ENCODE measurements at regions not wholly inside any gene's neighbourhood (a gene's known extent, or its start where the extent isn't known, plus 50 kb on each side); places are given as distances from the start of the nearest gene placed in this dataset.
"Not testable (repeated sequence)": the region's sequence is repeated elsewhere in the genome, so short reads cannot be mapped to it uniquely, and the experiment has no call there.

- DNase-seq, result no peak
These were observed 318.7 kb upstream of the PPP2R3A start for GRCh38 chr3:135646873-135647272.

DNA sequence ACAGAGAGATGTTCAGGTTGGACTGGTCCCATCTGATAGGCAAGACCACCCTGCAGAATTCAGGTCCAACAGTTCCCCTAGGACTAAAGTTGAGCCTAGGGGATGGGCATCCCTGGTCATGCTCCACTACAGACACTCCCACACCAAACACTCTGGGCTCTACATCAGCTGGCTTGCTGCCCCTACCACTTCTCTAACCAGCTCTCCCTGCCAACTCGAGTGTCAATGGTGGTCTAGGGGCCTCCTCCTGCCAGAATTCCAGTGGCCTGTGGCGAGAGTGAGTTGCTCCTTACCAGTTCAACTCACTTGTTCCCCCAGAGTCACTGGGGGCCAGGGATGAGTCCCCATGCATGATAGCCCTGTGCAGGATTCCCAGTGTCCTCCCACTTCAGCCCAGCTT, 316.2 kb upstream of the PPP2R3A start:
- no peak for DNase-seq

GRCh38 chr3:135650309-135650708, 315.2 kb upstream of the PPP2R3A start:
- no peak for DNase-seq

DNA sequence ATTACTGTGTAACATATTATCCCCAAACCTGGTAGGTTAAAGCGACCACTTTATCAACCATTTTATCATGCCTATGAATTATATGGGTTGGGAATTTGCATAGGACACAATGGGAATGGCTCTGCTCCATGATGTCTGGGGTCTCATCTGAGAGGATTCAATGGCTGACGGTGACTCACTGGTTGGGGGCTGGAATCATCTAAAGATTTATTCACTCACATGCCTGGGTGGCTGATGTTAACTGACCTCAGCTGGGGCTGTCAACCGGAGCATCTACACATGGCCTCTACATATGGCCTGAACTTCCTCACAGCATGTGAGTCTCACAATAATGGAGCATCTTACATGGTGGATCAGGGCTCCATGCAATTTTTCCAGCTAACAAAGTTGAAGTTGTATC, 313.1 kb upstream of the PPP2R3A start:
- DNase-seq, result no peak

- DNase-seq, result no peak
These were observed 310.2 kb upstream of the PPP2R3A start for GRCh38 chr3:135655328-135655727.

DNA sequence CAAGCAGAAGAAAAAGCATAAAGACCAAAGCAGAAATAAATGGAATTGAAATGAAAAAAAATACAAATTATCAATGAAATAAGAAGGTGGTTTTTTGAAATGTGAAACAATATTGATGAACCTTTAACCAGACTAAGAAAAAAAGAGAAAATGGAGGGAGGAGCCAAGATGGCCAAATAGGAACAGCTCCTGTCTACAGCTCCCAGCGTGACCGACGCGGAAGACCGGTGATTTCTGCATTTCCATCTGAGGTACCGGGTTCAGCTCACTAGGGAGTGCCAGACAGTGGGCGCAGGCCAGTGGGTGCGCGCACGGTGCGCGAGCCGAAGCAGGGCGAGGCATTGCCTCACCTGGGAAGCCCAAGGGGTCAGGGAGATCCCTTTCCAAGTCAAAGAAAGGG, 307.1 kb upstream of the PPP2R3A start:
- not testable (repeated sequence) for DNase-seq

DNA sequence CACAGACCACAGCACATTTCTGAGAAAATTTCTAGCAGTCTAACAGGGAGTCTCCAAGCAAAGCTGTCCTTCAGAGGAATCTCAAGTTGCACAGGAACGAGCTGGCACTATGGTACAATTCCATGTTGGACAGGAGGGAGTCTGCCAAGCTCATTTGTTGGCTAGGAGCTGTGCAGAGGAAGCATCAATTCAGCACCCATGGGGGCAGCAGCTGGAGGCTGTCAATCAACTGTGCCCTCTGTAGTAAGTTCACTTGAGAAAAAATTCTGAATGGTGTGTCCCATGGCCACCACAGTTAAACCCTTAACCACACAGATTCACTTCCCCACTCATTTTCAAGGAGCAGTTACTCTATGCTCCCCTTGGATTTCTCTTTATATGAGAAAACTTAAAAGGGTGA, 298.5 kb upstream of the PPP2R3A start:
- no peak for DNase-seq

DNA sequence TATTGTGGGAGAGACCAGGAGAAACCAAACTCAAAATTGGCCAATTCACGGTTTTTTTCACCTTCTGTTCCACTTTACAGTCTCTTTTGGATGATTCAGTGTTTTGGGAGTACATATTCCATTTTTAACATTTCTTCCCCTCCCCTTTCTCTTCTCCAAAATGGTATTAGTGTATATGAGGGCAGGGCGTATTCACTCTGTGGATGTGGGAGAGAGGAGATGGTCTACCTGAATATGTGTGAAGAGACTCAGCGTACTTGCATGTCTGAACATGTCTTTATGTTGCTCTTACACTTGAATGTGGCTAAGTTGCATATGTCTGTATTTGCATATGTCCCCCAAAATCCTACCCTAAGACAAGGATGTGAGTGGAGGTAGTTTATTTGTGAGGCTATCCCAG, 291.0 kb upstream of the PPP2R3A start:
- no peak for DNase-seq

GRCh38 chr3:135678386-135678785, 287.1 kb upstream of the PPP2R3A start:
- no peak for DNase-seq

- DNase-seq, result no peak
These were observed 277.5 kb upstream of the PPP2R3A start for GRCh38 chr3:135688003-135688402.

- DNase-seq, result no peak
These were observed 274.9 kb upstream of the PPP2R3A start for GRCh38 chr3:135690664-135691063.

DNA sequence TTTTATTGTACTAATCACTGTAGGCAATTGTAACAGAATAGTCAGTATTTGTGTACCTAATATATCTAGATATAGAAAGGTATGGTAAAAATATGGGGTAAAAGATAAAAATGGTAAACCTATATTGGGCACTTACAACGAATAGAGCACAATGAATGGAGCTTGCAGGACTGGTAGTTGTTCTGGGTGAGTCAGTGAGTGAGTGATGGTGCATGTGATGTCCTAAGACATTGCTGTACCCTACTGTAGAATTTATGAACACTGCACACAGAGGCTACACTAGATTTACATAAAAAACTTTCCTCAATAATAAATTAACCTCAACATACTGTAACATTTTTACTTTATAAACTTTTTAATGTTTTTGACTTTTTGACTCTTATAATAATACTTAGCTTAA, 274.3 kb upstream of the PPP2R3A start:
- DNase-seq, result no peak

DNA sequence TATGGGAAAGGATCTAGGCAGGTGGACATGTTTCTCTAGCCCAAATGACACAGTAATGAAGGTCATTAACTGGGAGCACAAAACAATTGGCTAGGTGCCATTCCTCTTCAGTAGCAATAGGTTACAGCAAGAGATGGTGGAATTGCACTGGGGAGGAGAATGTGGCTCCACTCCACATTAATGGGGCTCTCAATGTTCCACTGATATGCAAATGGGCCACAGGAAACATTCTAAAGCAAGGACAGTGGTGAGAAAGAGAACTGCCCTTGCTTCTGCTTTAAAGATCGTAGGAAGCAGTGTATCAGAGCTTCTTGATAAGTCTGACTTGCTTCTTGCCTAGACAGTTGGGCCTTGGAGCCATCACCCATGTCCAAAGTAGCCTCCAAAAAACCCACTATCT, 271.4 kb upstream of the PPP2R3A start:
- no peak for DNase-seq

- no peak for DNase-seq
These were observed 265.8 kb upstream of the PPP2R3A start for GRCh38 chr3:135699741-135700140.

- DNase-seq, result no peak
These were observed 258.7 kb upstream of the PPP2R3A start for GRCh38 chr3:135706758-135707375.

- no peak for DNase-seq
These were observed 246.1 kb upstream of the PPP2R3A start for GRCh38 chr3:135719449-135719848.

- no peak for DNase-seq
These were observed 237.4 kb upstream of the PPP2R3A start for GRCh38 chr3:135728007-135728721.

DNA sequence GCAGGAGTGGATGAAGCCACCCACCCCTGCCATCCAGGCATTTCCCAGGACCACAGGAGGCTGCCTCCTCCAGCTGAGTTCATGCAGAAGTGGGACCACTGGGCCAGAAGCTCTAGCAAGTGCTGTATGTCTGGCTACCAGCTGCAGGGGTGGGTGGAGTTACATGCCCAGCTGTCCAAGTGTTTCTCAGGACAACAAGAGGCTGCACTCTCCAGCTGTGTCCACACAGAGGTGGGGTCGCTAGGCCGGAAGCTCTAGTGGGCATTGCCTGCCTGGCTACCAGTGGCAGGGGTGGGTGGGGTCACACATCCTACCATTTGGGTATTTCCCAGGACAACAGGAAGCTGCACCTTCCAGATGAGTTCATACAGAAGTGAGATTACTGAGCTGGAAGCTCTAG, 234.0 kb upstream of the PPP2R3A start:
- no peak for DNase-seq

- DNase-seq, result no peak
These were observed 228.8 kb upstream of the PPP2R3A start for GRCh38 chr3:135736740-135737139.

DNA sequence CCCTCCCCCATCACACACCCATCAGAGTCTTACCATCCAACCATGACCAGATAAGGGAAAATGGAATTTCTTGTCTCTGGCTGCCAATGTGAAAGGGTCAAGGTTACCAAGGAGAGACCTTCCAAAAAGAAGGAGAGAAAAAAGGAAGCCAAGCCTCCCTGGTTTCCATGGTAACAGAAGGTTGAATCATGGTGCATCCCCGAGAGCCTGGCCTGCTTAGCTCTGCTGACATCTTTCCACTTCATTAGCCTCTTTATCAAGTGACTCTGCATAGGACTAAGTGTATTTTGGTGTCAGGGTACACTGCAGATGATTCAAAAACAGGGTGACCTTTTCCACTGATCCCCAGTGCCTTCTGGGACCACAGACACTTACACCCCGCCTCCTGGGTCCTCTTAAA, 225.7 kb upstream of the PPP2R3A start:
- DNase-seq, result no peak

GRCh38 chr3:135740211-135740610, 225.3 kb upstream of the PPP2R3A start:
- DNase-seq, result no peak

DNA sequence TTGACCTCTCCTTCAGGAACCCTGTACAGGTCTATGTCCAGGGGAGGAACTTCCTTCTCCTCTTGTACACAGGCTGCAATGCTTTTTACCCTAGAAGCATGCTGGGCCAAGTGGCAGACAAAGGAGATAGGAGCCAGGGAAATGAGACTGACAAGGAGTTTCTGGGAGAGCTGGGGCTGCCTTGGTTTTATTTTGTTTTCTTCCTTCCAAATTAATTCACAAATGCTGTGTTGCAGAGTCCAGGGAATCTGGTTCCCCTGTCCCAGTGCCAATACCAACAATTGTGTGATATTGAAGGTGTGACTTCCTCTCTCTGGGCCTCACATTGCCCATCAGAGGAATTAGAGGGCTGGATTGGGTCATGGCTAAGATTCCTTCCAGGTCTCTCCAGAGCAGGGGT, 224.8 kb upstream of the PPP2R3A start:
- DNase-seq, result no peak

- no peak for DNase-seq
These were observed 213.5 kb upstream of the PPP2R3A start for GRCh38 chr3:135751991-135752390.

DNA sequence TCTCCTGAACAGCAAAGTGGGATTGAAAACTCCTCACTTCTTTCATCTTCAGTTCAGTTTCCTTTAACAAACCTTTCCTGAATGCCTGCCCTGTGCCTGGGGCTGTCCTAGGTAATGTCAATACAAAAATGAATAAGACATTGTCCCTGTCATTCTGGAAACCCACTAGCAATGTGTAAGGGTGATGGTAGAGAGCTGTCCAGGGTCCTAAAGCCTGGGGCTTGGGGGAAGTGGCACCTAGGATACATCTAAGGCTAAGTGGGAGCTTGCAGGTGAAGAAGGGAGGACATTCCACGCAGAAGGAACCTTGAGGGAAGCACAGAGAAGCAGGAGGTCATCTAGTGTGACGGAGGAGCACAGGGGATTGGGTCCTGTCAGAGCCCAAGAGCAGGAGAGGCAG, 212.7 kb upstream of the PPP2R3A start:
- DNase-seq, result no peak

DNA sequence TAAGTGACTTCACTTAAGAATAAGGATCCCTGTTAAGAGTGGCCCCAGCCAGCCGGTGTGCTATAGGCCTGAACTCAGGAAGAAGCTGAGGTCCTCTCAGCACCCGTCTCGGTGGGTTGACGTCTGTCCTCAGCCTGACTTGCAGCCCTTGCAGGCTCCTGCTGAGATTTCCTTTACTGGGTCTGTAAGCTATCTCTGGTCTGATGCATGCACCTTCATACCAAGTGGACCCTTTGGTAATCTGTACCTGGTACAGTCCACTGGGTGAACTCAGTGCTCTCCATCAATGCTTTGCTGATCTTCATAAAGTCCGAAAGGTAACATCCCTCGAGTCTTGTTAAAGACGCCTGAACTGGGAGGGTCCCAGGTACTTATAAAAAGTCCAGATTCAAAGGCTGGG, 212.0 kb upstream of the PPP2R3A start:
- no peak for DNase-seq
